ENCODE measurements at regions not wholly inside any gene's neighbourhood (a gene's known extent, or its start where the extent isn't known, plus 50 kb on each side); places are given as distances from the start of the nearest gene placed in this dataset.
"Not testable (repeated sequence)": the region's sequence is repeated elsewhere in the genome, so short reads cannot be mapped to it uniquely, and the experiment has no call there.

GRCh38 chr4:179719766-179720450 is 2277.7 kb upstream of the AGA start:
- DNase-seq = no peak
- in situ Hi-C loops (cut with HindIII; ENCODE audit: low pct_ligation_motif_present, low pct_unique_long_range_greater_than_20kb, low sequenced_read_pairs) = no loop called here

DNA sequence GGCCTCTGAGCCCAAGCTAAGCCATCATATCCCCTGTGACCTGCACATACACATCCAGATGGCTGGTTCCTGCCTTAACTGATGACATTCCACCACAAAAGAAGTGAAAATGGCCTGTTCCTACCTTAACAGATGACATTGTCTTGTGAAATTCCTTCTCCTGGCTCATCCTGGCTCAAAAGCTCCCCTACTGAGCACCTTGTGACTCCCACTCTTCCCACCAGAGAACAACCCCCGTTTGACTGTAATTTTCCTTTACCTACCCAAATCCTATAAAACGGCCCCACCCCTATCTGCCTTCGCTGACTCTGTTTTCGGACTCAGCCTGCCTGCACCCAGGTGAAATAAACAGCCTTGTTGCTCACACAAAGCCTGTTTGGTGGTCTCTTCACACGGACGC is 2284.3 kb upstream of the AGA start:
- in situ Hi-C loops (cut with HindIII; ENCODE audit: low pct_ligation_motif_present, low pct_unique_long_range_greater_than_20kb, low sequenced_read_pairs) = not testable (repeated sequence)

GRCh38 chr4:179728305-179728704 is 2286.1 kb upstream of the AGA start:
- DNase-seq = no peak
- in situ Hi-C loops (cut with HindIII; ENCODE audit: low pct_ligation_motif_present, low pct_unique_long_range_greater_than_20kb, low sequenced_read_pairs) = no loop called here

More for the DNA sequence above, 2284.3 kb upstream of the AGA start:
- not testable (repeated sequence) for DNase-seq

DNA sequence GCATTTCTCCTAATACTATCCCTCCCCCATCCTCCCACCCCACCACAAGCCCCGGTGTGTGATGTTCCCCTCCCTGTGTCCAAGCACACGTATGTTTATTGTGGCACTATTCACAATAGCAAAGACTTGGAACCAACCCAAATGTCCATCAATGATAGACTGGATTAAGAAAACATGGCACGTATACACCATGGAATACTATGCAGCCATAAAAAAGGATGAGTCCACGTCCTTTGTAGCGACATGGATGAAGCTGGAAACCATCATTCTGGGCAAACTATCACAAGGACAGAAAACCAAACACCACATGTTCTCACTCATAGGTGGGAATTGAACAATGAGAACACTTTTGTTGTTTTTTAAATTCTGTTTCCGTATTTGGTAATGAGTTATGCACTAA is 2294.6 kb upstream of the AGA start:
- in situ Hi-C loops (cut with HindIII; ENCODE audit: low pct_ligation_motif_present, low pct_unique_long_range_greater_than_20kb, low sequenced_read_pairs); DNase-seq: not testable (repeated sequence)

DNA sequence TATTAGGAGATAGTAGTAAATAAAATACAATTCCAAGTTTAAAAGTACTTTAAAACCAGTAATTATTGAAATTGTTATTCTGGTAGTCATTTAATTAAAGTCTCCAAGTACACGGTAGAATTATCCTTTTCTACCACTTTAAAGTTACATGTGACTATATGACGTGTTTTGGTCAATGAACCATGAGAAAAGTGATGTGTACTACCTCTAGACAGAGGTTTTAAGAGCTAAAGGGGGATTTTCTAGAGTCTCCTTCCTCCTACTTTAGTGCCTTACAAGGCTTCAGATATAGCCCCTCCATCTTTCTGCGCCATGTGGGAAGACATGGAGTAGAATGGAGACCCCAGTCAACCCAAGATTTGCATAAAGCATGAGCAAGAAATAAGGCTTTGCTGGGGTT is 2296.6 kb upstream of the AGA start:
- in situ Hi-C loops (cut with HindIII; ENCODE audit: low pct_ligation_motif_present, low pct_unique_long_range_greater_than_20kb, low sequenced_read_pairs) = no loop called here
- DNase-seq = no peak

- in situ Hi-C loops (cut with HindIII; ENCODE audit: low pct_ligation_motif_present, low pct_unique_long_range_greater_than_20kb, low sequenced_read_pairs) = no loop called here
- no peak for DNase-seq
These were observed 2305.1 kb upstream of the AGA start for GRCh38 chr4:179747218-179747910.

GRCh38 chr4:179748837-179749236 is 2306.6 kb upstream of the AGA start:
- DNase-seq = no peak
- in situ Hi-C loops (cut with HindIII; ENCODE audit: low pct_ligation_motif_present, low pct_unique_long_range_greater_than_20kb, low sequenced_read_pairs) = no loop called here

DNA sequence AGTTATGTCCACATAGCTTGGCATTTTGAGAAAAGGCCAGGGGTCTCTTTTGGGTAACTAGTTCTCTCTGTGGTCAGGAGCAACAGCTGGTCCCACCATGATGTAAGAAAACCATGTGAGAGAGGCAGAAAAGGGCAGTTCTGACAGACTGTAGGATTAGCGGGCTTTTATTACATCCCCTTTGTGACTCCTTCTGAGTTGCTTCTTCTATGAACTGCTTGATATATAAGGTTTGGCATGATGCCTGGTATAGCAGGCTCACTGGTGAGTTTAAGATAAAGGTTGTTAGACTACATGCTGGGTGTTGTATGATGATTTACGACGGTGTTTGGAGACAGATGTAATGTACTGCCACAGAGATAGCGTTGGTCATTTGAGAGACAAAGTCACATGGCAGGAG is 2308.1 kb upstream of the AGA start:
- in situ Hi-C loops (cut with HindIII; ENCODE audit: low pct_ligation_motif_present, low pct_unique_long_range_greater_than_20kb, low sequenced_read_pairs) = no loop called here
- DNase-seq = no peak

DNA sequence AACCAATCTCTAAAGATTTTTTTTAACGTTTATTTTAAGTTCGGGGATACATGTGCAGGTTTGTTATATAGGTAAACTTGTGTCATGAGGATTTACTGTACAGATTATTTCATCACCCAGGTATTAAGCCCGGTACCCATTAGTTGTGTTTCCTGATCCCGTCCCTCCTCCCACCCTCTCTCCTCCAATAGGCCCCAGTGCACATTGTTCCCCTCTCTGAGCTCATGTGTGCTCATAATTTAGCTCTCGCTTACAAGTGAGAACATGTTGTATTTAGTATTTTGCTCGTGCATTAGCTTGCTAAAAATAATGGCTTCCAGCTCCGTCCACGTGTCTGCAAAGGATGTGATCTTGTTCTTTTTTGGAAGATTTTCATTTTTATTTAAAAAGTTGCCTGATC is 2309.4 kb upstream of the AGA start:
- in situ Hi-C loops (cut with HindIII; ENCODE audit: low pct_ligation_motif_present, low pct_unique_long_range_greater_than_20kb, low sequenced_read_pairs) = no loop called here
- no peak for DNase-seq

DNA sequence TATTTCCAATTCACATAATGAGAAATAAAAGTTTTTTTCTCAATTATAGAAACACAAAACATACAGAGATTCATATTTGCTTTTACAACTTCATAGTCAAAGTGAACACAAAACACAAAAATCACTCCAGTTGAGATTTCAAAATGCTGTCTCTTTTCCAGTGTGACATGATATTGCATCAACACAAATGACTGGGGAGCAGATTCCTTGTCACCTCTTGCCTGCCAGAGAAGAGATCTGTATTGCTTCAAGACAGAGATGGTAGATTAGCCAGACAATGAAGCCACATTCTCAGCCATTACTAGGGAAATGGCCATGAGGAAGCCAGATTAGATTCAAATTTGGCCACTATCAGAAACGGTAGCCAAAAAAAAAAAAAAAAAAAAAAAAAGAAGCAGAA is 2313.1 kb upstream of the AGA start:
- in situ Hi-C loops (cut with HindIII; ENCODE audit: low pct_ligation_motif_present, low pct_unique_long_range_greater_than_20kb, low sequenced_read_pairs) = no loop called here
- no peak for DNase-seq

DNA sequence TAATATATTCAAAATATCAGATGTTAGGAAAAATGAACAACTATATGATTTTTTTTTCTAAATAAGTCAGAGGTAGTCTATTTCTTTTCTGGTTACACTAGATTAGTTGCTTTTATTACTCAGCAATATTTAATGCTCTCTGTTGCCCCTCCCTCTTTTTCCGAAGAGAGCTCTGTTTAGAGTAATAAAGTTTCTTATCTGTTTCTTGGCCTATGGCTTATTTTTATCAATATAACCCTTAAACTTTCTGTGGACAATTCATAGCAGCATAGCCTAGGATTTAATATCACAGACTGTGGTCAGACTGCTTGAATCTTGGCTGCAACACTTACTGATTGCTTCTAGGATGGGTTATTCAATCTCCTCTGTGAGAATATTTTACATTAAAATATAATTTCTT is 2315.4 kb upstream of the AGA start:
- in situ Hi-C loops (cut with HindIII; ENCODE audit: low pct_ligation_motif_present, low pct_unique_long_range_greater_than_20kb, low sequenced_read_pairs) = no loop called here
- DNase-seq = no peak

GRCh38 chr4:179762840-179763239 is 2320.6 kb upstream of the AGA start:
- DNase-seq = no peak
- in situ Hi-C loops (cut with HindIII; ENCODE audit: low pct_ligation_motif_present, low pct_unique_long_range_greater_than_20kb, low sequenced_read_pairs) = no loop called here

DNA sequence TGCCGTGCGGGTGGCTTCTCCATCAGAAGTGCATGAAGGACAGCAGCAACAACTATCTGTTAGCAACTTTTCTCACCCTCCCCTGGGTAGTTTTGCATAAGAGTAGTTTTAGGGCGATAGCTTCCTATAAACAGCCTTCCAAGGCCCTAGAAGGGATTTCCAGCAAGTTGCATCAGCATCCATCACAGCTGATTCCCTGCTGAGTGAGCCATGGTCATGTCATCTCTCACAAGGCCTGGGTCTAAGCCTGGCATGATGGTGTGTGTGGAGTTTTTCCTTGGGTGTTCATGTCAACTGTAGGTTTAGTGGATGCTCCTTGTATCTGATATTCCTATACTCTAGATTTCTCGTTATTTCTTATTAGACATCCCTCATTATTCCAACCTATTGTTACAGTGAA is 2324.7 kb upstream of the AGA start:
- DNase-seq = no peak
- in situ Hi-C loops (cut with HindIII; ENCODE audit: low pct_ligation_motif_present, low pct_unique_long_range_greater_than_20kb, low sequenced_read_pairs) = no loop called here

GRCh38 chr4:179768996-179769395 is 2326.8 kb upstream of the AGA start:
- DNase-seq = no peak
- in situ Hi-C loops (cut with HindIII; ENCODE audit: low pct_ligation_motif_present, low pct_unique_long_range_greater_than_20kb, low sequenced_read_pairs) = no loop called here

DNA sequence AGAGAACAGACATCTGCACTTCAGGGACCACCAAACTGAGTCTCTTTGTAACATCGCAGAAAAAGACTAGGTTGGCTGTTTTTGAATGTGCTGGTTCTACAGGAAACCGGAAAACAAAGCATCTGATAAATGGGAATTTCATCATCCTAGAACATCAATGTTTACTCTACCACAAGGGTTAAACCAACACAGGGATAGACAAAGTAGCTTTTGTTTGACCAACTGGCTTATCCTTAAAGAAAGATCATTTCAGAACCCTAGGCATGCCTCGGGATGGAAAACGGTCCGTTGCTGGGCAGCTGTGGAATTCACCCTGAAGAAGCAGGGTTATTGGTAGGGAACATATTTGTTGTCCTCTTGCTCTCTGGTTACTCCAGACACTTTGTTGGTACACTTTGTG is 2355.5 kb upstream of the AGA start:
- no peak for DNase-seq
- in situ Hi-C loops (cut with HindIII; ENCODE audit: low pct_ligation_motif_present, low pct_unique_long_range_greater_than_20kb, low sequenced_read_pairs) = no loop called here

GRCh38 chr4:179803857-179804256 is 2361.6 kb upstream of the AGA start:
- no peak for DNase-seq
- in situ Hi-C loops (cut with HindIII; ENCODE audit: low pct_ligation_motif_present, low pct_unique_long_range_greater_than_20kb, low sequenced_read_pairs) = no loop called here

GRCh38 chr4:179804440-179804839 is 2362.2 kb upstream of the AGA start:
- in situ Hi-C loops (cut with HindIII; ENCODE audit: low pct_ligation_motif_present, low pct_unique_long_range_greater_than_20kb, low sequenced_read_pairs) = no loop called here
- peak; percentile 9 for DNase-seq

- in situ Hi-C loops (cut with HindIII; ENCODE audit: low pct_ligation_motif_present, low pct_unique_long_range_greater_than_20kb, low sequenced_read_pairs) = no loop called here
These were observed 2375.1 kb upstream of the AGA start for GRCh38 chr4:179817317-179817716.

DNA sequence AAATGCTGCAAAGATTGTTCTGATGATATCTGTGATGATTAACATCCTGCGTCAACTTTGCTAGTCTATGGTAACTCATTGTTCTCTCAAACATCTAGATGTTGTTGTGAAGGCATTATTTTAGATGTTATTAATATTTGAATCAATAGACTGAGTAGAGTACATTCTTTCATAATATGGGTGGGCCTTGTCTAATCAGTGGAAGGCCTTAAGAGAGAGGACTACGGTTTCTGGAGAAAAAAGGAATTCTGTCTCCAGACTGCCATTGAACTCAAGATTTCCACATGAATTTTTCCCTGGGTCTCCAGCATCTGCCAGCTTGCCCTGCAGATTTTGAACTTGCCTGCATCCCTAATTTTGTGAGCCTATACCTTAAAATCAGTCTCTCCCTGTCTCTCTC is 2381.1 kb upstream of the AGA start:
- in situ Hi-C loops (cut with HindIII; ENCODE audit: low pct_ligation_motif_present, low pct_unique_long_range_greater_than_20kb, low sequenced_read_pairs) = no loop called here
- DNase-seq = no peak

More at GRCh38 chr4:179817317-179817716, 2375.1 kb upstream of the AGA start:
- DNase-seq = no peak

- in situ Hi-C loops (cut with HindIII; ENCODE audit: low pct_ligation_motif_present, low pct_unique_long_range_greater_than_20kb, low sequenced_read_pairs) = no loop called here
- DNase-seq = no peak
These were observed 2389.0 kb upstream of the AGA start for GRCh38 chr4:179831274-179831673.
